HG03460 (cell line): ENCODE measurements at regions not wholly inside any gene's neighbourhood (a gene's known extent, or its start where the extent isn't known, plus 50 kb on each side); places are given as distances from the start of the nearest gene placed in this dataset.

ENCODE experiments used
- ATAC-seq: cut with Tn5 transposase; IDR thresholded peaks from one replicate; pipeline ENCODE4 v1.9.1; 2021; ENCODE audit not compliant: unreplicated experiment

DNA sequence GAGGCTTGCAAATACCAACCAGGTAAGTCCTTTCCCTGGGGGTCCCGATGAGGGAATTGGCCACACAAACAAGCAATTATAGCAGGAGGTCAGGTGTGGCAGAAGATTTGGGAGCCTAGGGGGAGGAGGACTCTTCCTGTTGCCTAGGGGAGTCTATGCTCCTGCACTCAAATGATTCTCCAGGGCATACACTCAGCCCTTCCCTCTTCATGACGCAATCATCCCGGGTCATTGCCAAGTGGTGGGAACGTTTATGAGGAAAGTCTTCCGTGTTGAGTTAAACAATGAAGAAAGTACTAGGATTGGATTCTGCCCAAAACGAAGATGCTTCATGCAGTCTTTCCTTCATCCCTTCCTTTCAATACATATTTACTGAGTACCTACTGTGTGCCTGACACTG lies 186.5 kb upstream of the TSHZ2 start:
- ATAC-seq = no peak

DNA sequence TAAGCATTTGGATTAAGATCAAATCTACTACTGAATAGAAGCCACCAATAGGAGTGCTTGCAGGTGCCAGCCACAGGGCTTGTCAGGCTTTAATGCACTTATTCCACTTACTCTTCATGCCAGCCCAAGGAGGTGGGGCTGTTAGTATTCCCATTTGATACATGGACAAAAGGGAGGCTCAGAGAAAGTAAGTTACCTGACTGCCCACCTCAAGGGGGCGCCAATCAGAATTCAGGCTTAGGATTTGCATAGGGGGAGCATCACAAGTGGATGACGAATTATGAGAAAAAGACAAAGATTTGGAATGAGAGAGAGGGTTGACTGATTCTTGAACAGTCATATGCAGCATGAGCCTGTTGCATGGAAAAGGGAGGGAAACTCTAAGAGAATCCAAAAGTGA lies 188.4 kb upstream of the TSHZ2 start:
- no peak for ATAC-seq

DNA sequence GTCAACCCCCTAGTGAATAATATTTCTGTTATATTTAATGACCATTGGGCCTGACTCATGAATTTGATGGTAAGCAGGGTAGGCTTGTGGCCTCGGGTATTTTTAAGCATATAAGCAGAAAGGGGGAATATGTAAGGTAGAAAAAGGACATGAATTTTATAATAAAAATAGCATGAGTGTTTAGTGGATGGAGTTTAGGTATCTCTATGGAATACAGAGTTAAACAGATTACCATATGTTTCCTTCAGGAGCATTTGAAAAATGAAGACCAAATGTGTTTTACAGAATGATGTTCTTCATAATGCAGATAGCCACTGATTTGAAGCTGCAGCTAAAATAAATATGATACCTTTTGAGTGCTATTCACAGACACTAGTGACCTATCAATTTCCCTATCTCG lies 191.7 kb upstream of the TSHZ2 start:
- ATAC-seq = no peak

DNA sequence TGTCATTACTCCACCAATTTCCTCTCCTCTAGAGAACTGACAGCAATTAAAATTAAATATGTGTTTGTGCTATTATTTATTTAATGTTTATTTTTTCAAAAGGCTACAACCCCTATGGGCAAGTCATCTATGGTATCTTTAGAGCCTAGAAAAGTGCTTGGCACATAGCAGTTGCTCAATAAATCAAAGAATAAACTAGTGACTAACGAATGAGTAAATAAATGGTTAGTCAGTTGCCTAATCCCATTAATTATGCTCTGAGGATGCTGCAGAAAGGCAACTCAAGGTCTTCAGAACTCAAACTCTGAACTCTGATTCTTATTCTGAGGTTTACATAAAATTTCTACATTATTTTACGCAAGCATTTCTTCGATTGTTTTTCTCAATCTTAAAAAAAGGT lies 193.0 kb upstream of the TSHZ2 start:
- ATAC-seq = no peak

DNA sequence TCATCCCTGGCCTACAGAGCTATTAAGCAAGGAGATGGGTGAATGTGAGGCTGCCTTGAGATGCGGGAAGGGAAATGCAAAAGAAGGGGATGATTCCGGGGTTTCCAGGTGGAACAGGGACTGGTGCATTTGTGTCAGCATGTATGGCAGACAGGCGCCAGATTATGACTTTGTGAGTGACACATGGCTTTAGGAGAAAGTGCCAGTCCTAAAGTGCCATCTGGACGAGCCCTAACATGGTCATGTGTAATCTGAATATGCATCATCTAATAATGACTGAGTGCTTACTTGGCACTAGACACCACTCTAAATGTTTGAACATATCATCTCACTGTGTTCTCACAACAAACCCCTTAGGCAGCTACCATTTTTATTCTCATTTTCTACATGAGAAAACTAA lies 195.0 kb upstream of the TSHZ2 start:
- no peak for ATAC-seq

DNA sequence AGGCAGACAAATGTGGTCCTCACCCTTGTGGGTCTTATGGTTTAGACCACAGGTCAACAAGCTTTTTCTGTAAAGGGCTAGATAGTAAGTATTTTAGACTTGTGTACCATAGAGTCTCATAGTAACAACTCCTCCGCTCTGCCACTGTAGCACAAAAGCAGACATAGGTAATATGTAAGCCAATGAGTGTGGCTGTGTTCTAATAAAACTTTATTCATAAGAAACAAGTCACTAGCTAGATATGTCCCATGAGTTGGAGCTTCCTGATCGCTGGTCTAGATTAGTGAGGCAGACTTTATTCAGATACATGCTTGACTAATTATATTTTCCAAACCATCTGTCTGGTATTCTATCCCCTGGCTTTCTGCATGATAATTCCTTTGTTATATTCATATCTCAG lies 196.4 kb upstream of the TSHZ2 start:
- no peak for ATAC-seq

DNA sequence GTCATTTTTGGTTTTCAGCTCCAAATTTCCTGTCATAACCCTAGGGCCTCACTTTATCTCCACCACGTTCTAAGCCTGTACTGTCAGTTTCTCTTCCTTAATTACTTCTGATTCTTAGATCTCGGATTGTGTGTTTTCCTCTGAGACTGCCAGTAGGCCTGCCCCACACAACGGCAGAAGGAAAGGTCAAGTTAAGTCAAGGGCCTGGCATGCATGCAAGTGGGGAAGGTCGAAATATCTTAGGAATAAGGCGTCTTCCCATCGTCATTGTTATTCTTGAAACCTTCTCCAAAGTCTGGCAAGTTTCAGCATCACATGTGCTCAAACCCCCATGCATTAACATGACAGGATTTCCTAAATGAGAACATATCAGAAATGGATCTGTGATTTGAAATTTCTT lies 203.5 kb upstream of the TSHZ2 start:
- no peak for ATAC-seq

DNA sequence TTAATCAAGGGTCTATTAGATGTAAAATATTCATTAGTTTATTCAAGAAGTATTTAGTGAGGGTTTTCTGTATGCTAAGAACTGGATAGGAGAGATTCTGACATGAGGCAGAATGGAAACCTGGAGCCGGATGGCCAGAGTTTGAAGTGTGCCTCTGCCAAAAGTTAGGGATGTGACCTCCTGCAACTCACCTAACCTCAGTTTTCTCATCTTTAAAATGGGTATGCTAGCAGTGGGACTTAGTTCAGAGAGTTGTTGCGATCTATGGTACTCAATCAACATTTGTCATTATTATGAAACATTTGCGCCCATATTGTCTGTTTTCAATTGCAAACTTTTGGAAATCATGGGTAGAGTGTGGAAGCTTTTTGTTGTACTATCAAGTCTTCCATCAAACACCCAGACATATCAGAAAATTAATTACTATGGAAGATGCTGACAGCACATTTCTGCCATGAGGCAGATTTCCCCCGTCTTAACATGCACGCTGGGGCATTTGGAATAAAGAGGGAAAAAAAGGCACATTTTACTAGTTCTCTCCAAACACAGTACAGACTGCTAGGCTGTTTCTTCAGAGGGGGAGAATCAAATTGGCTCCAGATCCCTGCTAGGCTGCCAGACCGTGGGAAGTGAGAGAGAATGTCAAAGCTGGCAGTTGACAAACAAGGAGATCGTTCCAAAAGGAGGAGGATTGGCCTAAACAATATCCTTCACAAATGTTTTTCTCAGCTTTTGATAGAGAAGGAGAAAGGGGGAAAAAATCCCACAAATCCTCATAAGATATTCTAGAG lies 205.3 kb upstream of the TSHZ2 start:
- ATAC-seq = no peak

DNA sequence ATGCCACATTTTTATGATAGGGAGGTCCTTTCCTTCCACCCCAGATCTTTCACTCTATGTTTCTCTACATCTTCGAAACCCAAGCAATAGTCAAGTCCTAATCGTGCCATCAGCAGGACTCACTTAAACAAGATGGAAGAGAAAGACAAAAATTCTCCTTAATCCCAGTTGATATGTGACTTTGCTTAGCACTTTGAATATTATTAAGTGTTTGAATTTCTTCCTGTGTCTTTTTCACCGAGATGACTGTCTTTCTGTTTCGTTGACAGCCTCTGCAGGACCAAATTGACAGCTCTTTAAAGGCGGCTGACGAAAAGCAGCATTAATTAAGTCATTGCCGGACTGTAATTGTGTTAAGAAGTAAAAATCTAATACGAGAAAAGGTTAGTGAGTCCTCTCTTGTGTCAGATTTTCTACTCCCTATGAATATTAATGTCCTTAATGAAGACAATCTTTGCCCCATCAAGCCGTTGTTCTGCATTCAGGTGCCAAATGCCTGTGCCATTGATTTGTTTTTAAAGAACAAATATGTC lies 208.8 kb upstream of the TSHZ2 start:
- no peak for ATAC-seq

DNA sequence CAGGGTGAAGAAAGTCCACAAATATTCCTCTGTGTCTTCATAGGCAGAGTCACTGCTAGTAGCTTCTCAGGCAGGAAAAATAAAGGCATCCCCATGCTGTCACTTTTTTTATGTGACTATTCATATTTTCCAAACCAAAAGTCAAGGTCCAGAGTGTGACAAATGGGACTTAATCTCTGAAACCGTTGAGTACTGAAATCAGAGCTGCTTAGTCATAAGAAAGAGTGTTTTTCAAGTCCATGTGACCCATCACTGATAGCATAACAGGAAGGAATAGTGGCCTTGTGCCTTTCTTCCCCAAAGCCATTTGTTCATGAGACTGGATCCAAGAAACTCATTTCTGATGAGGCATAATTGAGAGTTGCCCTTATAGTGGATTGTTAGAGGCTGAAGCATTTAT lies 210.3 kb upstream of the TSHZ2 start:
- no peak for ATAC-seq

DNA sequence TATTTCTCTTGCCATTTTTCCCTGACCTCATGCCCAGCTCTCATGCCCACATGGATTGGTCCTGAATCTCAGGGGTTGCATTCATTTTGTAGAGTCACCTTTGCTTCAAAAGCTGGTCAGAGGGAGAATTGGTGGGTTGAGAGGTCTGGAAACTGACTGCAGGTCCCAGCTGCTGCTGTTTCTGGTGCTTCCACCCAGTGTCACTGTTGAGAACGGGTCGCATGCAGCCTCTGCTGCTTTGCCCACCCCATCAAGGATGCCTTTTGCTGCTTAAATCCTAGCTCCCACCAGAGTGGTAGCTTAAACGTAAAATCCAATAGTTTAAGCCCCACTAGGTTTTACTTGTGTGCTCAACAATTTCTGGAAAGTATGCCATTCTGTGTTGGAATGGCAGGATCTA lies 211.4 kb upstream of the TSHZ2 start:
- ATAC-seq = no peak

DNA sequence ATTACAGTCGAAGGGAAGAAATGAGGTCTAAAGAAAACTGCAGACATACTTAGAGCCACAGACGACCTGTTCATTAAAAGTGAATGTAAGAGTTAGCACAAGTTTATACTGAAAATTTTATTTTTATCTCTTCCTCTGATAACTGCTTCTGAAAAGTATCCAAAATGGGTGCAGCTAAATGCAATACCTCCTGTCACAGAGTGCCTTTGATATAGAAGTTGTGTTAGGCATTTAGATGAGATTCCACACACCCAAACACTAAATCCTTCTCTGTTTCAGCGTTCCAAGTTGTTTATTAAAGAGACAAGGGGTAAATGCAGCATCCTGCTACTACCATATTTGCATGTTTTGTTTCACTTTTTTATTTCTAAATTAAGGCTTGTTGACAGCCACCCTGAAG lies 214.7 kb upstream of the TSHZ2 start:
- ATAC-seq = no peak

DNA sequence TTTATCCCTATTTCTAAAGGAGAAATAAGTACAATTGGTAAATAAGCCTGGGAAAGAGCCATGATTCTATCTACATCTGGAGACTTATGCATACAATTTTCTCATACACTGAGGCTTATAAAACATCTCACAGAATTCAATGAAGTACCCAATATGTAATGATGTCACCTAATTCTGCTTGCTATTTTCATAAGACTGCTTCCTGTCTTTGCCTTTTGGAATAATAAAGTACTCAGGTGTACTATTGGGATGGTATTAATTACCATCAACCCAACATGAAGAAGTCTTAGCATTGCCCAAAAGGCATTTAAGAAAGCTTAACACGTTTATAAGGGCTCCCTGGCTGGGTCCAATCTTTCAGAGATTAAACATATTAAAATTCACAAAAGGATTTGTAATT lies 216.4 kb upstream of the TSHZ2 start:
- ATAC-seq = no peak

DNA sequence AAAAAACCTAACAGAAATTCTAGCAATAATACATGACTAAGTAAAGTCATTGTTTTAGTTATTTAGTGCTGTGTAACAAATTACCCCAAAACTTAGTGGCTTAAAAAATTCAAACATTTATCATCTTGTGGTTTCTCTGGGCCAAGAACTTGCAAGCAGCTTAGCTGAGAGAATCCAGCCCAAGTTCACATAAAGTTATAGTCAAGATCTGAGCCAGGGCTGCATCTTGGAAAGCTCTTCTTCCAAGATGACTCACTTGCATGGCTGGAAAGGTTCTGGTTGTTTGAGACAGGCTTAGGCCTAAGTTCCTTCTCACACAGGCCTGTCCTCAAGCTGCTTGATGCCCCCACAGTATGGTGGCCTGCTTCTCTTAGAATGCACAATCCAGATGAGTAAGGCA lies 217.8 kb upstream of the TSHZ2 start:
- ATAC-seq = no peak

DNA sequence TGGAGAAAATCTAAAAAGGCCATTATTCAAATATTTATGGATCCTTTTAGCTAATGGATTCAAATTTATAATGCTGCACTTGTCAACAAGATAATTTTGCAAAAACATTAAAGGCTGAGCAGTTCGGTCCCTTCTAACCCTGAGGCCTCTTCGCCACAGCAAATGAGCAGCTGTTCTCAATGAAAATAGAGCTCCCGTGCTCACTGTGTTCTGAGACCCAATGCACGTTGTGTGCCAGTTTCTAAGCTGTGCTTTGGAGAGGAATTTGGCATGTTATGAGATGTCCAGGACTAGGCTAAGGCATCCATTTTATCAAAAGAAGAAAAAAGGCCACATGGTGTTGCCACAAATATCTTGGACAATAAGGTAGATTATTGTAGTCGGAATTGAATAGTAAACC lies 220.1 kb upstream of the TSHZ2 start:
- ATAC-seq = no peak

DNA sequence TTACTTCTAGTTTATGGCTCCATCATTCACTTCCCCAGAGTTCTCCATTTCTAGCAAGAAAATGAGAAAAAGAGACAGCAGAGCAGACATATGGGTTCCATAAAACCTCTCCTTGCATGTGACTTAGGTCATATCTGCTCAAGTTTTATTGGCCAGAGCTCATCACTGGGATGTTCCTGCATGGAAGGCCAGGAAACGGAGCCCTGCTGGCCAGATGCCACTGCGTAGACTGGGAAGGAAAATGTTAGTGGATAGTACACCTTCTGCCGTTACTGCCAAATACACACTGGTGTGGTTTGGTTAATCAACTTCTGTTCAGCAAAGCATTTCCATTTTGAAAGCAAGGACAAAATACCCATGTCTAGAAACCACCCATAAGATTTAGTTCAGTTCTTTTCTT lies 220.6 kb upstream of the TSHZ2 start:
- ATAC-seq = no peak

DNA sequence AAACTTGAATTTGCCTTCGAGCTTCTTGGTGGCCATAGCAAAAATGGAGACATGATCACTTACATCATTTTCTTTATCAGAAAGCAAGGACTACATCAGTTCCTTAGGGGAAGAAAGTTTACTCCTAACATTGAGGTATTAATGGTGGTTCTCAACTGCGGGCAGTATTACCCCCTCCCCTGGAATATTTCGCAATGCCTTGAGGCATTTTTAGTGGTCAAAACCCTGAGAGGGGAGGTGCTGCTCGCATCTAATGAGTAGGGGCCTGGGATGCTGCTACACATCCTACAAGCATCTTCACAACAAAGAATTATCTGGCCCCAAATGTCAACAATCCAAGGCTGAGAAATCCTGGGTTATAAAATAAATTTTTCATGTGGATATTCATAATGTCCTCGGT lies 222.2 kb upstream of the TSHZ2 start:
- ATAC-seq = no peak

DNA sequence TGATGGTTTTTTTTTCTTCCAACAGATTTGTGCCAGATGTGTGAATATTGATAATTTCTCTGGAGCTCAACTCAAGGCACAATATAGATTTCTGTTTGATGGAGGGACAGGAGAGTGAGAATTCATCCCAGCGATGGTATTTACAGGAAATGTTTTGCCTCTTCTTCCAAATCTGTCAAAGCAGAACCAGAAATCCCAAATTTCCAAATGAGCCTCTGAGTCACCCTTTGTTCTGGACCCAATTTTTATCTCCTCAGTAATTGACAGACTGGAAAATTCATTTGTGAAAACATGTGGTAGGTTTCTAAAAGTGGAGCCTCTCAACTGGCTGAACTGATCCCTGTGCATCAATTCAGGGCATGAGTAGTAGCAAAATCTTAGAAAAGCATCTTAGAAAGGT lies 223.2 kb upstream of the TSHZ2 start:
- no peak for ATAC-seq

DNA sequence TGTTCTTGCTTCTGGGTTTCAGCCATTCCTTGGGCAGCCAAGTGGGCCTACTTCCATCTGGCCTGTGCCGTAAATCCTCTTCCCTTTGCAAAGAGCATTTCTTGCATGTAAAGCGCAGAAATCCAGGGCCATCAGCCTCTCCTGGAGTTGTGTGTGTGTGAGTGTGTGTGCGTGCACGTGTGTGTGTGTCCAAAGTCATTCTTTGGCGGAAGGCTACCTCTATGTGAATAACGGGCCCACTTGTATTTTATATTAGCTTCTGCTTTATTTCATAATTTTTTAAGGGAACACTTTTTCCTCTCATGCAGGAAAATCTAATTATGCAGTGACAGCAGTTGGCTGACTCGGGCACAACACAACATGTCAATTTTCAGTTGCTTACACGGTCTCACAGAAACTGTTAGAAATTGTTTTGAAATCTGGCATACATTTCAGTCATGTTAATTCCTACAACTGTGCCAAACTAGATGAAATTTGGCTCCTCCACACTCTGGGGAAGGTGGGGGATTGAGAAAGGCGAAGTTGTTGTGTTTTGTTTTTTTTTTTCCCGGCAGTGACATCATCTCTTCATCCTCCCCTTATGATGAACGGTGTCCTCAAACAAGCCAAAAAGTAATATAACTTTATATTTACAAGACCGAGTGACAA lies 223.7 kb upstream of the TSHZ2 start:
- no peak for ATAC-seq

DNA sequence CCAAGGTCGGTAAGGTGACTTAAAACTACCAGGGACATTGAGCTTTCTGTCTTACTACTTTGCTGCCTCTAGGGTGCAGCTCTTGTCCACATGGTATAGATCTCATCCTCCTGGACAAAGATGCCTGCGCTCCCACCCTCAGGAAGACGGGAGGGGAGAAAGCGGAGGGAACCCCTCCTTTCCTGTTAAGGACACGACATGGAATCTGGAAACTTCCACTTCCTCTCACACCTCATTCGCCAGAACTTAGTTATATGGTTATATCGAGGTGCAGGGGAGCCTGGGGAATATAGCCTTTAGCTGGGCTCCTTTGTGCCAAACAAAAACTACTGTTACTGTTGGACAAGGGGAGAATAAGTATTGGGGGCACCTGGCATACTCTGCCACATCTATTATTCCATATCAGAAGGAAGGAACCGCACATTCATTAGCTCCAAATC lies 224.3 kb upstream of the TSHZ2 start:
- ATAC-seq = no peak

DNA sequence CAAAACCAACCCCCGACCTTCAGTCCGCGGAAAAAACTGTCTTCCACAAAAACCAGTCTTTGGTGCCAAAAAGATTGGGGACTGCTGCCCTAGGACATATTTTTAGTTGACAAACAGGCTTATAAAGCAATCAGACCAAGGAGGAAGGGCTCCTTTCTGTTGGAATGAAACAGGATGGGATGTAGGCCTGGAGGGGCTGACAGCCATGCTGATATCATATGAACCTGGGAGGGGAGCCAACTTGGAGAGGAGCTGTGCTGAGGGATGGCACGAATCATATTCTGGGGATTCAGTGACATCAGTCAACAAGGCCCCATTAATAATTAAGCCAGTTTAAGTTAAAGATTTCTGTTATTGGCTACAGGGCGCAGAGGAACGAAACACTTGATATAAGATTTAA lies 225.4 kb upstream of the TSHZ2 start:
- no peak for ATAC-seq

DNA sequence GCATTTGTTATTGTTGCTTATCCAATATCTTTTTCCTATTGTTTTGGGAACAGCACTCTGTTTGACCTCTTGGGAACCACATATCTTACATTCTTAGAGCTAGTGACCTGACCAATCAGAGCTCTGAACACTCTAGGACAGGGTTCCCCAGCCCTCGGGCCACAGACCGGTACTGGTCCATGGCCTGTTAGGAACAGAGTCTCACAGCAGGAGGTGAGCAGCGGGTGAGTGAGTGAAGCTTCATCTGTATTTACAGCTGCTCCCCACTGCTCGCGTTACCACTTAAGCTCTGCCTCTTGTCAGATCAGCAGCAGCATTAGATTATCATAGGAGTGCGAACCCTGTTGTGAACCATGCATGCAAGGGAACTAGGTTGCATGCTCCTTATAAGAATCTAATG lies 226.0 kb upstream of the TSHZ2 start:
- ATAC-seq = no peak

DNA sequence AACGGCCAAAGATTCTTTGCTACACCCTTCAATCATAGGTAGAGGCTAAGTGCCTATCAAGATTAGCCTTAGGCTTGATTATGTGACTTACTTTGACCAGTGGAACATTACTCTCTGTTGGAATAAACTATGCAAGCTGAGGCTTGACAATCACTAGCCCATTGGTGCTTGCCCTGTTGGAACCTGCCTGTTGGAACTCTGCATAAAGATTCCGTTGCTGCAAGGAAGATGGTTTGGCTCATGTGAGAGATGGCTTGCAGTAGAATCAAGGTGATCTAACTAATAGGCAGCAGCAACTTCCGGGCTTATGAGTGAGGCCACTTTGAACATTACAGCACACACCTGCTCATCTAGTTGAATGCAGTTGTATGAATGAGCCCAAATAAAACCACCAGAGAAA lies 227.7 kb upstream of the TSHZ2 start:
- ATAC-seq = no peak
